Dedifferentiated amniotic fluid mesenchymal stem cell (primary cell): ENCODE measurements at regions not wholly inside any gene's neighbourhood (a gene's known extent, or its start where the extent isn't known, plus 50 kb on each side); places are given as distances from the start of the nearest gene placed in this dataset.
"Not testable (repeated sequence)": the region's sequence is repeated elsewhere in the genome, so short reads cannot be mapped to it uniquely, and the experiment has no call there.

ENCODE experiments used
- DNase-seq: peaks from one replicate; pipeline ENCODE4 v3.0.0-alpha.2; 2016; ENCODE audit errors: extremely low spot score

GRCh38 chr9:126056312-126057021, 270.2 kb upstream of the MVB12B start:
- DNase-seq: no peak

- no peak for DNase-seq
Observed at GRCh38 chr9:126057121-126057825, 269.4 kb upstream of the MVB12B start.

GRCh38 chr9:126058011-126058531, 268.6 kb upstream of the MVB12B start:
- DNase-seq: no peak

DNA sequence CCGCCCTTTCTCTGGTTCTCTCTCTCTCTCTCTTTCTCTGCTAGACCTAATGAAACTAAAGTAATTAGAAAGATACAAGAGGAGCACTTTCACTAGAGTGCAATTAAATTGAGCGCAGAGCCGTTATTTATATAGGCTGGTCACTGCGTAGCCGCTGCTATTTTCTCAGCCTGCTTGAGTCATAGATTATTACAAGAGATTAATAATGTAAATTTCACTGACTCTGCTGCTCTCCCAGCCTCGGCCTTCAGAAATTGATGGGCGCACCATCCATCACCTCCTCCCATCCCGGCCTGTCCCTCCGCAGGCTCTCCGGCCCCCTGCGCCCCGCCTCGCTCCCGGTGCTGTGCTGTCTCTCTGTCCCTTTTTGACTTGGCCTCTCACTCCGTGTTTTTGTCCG, 268.0 kb upstream of the MVB12B start:
- no peak for DNase-seq

- DNase-seq: no peak
Observed at GRCh38 chr9:126061575-126061974, 265.1 kb upstream of the MVB12B start.

- no peak for DNase-seq
Observed at GRCh38 chr9:126062158-126062886, 264.3 kb upstream of the MVB12B start.

GRCh38 chr9:126063326-126063725, 263.3 kb upstream of the MVB12B start:
- no peak for DNase-seq

DNA sequence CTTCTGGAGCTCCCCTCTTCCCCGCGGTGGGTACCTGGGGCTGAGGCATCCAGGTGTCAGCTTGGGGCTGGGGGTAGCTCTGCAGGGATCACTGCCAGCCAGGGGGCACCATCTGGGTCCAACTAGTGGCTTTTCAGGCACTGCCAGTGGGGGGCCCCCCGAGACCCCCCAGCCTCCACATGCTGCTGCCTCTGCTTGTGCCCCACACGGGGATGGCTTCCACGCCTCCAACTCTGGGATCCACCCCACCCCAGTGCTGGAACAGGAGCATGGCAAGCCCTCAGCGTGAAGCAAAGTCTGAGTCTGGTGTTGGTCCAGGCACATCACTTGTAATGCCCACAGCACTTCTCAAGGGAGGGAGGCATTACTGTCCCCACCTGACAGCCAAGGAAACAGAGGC, 260.5 kb upstream of the MVB12B start:
- DNase-seq: no peak

DNA sequence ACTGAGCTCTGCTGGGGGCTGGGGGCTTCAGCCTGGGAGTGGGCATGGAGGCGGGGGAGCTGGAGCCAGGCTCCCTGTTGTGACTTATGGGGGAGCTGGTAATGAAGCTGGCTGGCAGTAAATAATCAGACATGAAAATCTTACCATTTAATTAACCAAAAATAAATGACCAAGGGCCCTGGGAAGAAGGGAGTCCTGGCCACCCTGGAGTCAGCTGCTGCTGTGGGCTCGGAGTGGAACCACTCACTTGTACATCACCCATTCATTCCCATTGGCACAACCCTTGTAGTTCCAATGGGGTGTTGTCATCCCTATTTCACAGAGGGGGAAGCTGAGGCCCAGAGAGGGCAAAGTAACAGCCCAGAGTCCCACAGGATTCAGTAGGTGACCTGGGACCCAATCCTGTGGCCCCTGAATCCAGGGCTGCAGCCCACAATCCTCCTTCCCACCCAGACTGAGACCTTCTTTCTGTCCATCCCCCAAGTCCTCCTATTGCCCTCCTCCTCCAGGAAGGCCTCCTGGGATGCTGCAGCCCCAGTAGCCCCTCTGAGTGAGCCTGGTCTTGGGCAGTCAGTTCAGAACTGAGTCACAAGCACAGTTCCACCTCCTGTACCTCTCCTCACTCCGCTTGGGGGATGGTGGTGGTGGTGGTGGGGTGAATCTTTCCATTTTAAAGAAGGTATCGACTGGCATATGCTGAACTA, 259.4 kb upstream of the MVB12B start:
- DNase-seq: no peak

DNA sequence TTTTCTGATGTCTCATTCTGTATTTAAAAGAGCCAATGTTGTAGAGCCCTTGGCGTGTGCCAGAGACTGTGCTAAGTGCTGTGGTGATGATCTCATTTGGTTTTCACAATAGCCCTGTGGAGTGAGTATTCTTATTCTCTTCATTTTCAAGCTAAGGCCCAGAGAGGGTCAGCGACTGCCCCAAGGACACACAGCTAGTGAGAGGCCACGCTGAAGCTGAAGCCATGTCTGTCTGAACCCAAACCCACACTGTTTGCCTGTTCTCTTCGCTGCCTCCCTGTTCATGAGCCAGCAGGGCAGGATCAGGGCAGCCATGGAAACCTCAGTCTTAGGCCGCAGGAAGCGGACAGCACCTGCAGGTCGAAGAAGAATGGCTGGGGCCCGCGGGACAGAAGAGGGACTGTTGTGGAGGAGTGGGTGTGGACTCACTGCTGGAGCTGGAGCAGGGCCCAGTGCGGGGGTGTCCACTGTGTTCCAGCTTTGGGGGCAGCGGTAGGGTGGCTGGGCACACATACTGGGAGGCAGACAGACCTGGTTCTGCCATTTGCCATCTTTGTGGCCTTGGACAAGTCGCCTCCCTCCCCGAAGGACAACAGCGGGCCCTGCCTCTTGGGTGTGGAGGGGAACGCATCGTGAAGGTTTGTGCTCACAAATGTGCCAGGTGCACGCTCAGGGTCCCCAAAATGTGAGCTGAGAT, 257.9 kb upstream of the MVB12B start:
- DNase-seq: no peak

- no peak for DNase-seq
Observed at GRCh38 chr9:126069400-126069955, 257.2 kb upstream of the MVB12B start.

DNA sequence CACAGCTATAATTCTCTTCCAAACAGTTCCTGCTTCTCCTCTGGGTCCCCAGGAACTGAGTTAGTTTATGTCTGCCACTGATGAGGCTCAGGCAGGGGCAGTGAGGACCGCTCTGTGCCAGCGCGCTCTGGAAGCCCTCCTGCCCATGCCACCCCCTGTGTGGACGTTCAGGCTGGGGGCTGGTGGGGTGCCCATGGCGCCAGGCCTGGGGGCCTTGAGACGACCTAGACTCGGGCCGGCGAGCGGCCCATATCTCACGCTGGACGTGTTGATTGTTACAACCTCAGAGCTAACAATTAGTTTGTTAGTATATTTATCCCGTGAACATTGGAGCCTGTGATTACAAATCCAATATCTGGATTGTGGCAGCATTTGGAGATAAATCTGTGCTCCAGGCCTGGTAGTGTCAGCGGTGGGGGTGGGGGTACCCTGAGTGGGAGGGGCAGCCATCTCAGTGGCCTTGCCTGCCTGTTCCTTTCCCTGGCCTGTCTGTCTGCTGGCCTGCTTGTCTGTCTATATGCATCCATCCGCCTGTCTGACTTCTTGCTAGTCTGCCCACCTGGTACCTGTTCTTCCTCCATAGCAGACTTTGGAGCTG, 256.5 kb upstream of the MVB12B start:
- DNase-seq: no peak

DNA sequence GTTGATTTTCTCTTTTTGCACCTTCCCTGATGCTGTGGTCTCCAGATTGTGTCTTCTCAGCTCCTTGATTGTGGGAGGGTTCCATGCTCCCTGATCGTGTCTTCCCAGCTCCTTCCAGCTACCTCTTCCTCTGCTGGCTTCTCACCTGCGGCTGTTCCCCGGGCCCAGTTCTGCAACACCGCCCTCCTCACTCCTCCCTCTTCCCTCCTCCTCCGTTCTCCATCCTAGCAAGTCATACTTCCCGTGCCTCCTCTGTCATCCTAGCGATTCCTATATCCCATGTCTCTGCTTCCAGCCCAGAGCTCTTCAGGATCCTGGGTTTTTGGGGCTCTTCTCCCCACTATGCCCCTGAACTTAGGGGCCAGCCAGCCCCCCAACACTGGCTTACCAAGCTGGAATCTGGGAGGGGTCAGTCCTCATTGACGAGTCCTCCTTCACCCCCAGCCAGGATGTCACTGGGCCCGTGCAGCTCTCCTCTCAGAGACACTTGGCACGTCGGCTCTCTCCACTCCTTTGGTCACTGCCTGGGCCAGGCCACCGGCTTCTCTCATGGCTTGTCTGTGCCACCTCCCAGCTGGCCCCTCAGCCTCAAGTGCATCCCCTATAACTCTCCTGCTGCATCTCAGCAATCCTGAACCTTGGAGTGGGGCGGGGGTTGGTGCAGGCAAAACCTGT, 255.4 kb upstream of the MVB12B start:
- DNase-seq: no peak

GRCh38 chr9:126077656-126078055, 249.0 kb upstream of the MVB12B start:
- not testable (repeated sequence) for DNase-seq

GRCh38 chr9:126080641-126081040, 246.0 kb upstream of the MVB12B start:
- DNase-seq: no peak

DNA sequence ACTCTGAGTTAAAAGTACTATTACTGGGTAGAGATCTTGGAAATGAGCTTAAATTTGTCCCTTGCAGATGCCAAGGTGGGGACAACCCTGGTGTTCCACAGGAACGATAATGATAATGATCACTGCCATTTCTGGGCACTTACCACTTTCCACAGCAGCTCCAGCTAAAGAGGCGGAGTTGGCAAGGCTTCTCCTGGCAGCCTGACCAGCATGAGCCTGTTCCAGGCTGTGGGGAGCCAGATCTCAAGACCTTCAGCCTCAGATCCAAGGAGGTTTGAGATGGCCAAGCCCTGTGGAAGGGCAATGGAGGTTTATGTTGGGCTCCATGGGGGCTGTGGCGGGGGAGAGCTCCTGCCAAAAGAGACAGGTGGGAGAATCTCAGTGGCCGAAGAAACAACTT, 244.9 kb upstream of the MVB12B start:
- DNase-seq: no peak

DNA sequence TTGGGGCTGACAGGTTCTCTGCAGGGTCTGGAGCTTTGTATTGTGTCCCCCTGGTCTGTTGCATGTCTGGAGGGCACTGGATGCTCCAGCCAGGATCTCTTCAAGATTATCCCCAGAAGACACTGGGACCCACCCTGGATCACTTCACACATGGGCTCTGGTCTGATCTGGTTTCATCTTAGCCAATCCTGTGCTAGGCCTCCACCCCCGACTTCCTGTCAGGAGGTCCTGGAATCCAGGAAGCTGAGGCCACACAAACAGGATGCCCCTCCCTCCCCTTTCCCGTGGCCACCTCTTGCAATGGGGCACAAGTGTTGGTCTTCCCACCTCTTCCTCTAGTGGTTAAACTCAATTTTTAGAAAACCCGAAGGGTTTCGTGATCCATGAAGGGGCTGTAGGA, 242.6 kb upstream of the MVB12B start:
- no peak for DNase-seq

- DNase-seq: no peak
Observed at GRCh38 chr9:126084696-126085095, 241.9 kb upstream of the MVB12B start.

DNA sequence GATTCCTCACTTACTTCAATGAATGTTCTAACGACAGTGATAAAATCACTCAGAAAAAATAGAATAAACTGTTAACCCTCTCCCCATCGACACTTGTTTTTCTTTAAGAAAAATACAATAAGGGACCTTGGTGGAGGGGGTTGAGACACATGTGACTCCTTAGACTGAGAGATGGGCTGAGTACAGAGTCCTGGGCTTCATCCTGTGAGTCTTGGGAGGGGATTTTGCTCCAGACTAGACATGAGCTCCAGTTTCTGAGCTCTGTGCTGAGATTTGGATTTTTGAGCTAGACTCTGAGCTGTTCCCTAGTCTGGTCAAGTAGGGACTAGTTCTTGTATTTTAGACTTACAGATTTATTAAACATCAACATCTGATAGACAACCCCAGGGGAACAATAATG, 241.5 kb upstream of the MVB12B start:
- no peak for DNase-seq

DNA sequence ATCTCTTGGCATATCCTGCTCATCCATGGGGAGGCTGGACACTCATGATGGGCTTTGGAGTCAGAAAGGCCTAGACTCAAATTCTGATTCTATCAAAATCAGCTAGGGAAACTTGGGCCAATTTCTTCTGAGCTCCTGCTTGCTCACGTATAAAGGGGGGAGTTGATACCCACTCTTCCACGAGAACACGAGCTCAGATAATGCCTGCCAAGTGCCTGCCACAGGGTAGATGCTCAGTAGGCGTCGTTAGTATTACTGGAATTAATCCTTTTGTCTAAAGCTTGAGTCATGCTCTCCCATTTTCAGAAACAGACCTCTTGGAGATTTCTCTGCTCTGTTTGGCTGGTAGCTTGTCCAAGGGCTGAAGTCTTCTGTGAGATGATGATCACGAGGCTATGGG, 238.3 kb upstream of the MVB12B start:
- DNase-seq: no peak
